Loucy (cell line): ENCODE measurements at regions not wholly inside any gene's neighbourhood (a gene's known extent, or its start where the extent isn't known, plus 50 kb on each side); places are given as distances from the start of the nearest gene placed in this dataset.

Experiments used
- EZH2phosphoT487 ChIP-seq: fragments of 200-600 bp; IDR thresholded peaks from 2 replicates; pipeline ENCODE4 v1.6.1; 2018; ENCODE audit warnings: antibody characterized with exemption, mild to moderate bottlenecking, moderate library complexity, borderline replicate concordance
- TF ChIP-seq, protein P1 (sequence below): fragments of 200-600 bp; sonication (generic); conservative IDR thresholded peaks from 2 replicates; pipeline ENCODE4 v1.5.1; 2014; ENCODE audit warnings: mild to moderate bottlenecking, antibody characterized with exemption, low read length

DNA sequence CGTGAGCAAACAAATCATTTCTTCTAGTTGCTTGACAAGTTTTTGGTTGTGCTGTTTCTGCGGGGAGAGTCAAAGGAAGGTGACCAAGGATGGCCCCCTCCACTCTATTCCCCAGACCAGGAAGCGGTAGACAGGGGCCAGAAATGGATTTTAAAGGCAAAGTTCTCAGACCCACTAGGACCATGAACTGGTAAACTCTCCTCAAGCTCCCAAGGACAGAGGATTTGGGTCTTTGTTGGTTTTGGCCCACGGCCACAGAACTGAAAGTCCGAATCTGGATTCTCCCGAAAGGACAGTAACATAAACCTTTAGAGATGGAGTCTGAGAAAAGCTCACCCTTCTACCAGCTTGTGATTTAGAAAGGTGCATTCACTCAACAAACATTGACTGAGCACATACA, 85.9 kb upstream of the C2CD4B start:
- TF ChIP-seq, protein P1, sequence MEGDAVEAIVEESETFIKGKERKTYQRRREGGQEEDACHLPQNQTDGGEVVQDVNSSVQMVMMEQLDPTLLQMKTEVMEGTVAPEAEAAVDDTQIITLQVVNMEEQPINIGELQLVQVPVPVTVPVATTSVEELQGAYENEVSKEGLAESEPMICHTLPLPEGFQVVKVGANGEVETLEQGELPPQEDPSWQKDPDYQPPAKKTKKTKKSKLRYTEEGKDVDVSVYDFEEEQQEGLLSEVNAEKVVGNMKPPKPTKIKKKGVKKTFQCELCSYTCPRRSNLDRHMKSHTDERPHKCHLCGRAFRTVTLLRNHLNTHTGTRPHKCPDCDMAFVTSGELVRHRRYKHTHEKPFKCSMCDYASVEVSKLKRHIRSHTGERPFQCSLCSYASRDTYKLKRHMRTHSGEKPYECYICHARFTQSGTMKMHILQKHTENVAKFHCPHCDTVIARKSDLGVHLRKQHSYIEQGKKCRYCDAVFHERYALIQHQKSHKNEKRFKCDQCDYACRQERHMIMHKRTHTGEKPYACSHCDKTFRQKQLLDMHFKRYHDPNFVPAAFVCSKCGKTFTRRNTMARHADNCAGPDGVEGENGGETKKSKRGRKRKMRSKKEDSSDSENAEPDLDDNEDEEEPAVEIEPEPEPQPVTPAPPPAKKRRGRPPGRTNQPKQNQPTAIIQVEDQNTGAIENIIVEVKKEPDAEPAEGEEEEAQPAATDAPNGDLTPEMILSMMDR: no peak
- TF ChIP-seq EZH2phosphoT487: no peak
